ENCODE measurements at regions not wholly inside any gene's neighbourhood (a gene's known extent, or its start where the extent isn't known, plus 50 kb on each side); places are given as distances from the start of the nearest gene placed in this dataset.

DNA sequence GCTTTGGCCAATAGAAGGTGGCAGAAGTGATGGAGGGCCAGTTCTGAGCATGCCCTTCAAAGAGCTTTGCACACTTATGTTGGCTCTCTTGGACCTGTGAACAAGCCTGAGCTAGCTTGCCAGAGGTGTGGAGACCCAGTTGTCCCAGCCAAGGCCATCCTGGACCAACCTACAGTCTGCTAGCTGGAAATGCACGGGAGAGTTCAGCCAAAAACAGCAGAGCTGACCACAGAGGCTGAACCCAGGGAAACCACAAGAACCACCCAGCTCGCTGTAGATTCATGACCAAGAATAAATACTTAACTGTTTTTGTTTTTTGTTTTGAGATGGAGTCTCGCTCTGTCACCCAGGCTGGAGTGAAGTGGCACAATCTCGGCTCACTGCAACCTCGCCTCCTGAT is 65.4 kb upstream of the HAND1 start:
- TF ChIP-seq EZH2 (IDR thresholded peaks at IDR 0.05; ENCODE audit: low read length, unreplicated experiment) (no peak), CTCF (conservative IDR thresholded peaks at IDR 0.05; ENCODE audit: low read depth, low read length) (no peak)
